PC-3 (cell line): ENCODE measurements at regions not wholly inside any gene's neighbourhood (a gene's known extent, or its start where the extent isn't known, plus 50 kb on each side); places are given as distances from the start of the nearest gene placed in this dataset.

Experiments
- CTCF ChIP-seq: fragments of 300-600 bp; sonication (generic); conservative IDR thresholded peaks from 2 replicates; pipeline ENCODE4 v1.5.1; 2017; ENCODE audit warnings: antibody characterized with exemption, low read depth, mild to moderate bottlenecking, low read length
- EZH2 ChIP-seq: fragments of 300-600 bp; sonication (generic); IDR thresholded peaks from one replicate; pipeline ENCODE4 v1.6.1; 2017; ENCODE audit warnings: antibody characterized with exemption, mild to moderate bottlenecking, low read length; ENCODE audit not compliant: unreplicated experiment

DNA sequence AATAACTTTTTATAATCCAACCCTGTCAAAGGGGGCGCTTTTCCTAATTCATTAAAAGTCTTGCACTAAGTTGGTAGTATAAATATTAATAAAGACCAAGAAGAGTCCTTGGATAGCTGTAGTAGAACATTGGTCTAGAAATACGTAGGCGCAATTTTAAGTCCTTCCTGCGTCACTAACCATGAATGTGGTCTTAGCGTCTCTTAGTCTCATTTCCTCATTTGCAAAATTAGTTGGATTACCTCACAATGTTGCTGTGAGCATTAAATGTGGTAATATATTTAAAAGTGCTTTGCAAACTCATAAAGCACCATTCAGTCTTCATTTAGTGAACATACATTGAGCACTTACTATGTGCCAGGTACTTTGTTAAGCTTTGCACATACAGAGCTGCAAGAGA, 149.7 kb downstream of the AEBP2 start:
- TF ChIP-seq CTCF: no peak
- TF ChIP-seq EZH2: no peak
